HL-60/S4 treated with phorbol 12-myristate 13-acetate at 8.2 ng/mL for 4 days and 3 days (cell line): ENCODE measurements at regions not wholly inside any gene's neighbourhood (a gene's known extent, or its start where the extent isn't known, plus 50 kb on each side); places are given as distances from the start of the nearest gene placed in this dataset.

Source experiments
- in situ Hi-C: fragments of 300-500 bp; cut with MboI; formaldehyde crosslinking; loops from 2 replicates; pipeline ENCODE4 v1.15.0; 2022; ENCODE audit warnings: low sequenced_read_pairs

DNA sequence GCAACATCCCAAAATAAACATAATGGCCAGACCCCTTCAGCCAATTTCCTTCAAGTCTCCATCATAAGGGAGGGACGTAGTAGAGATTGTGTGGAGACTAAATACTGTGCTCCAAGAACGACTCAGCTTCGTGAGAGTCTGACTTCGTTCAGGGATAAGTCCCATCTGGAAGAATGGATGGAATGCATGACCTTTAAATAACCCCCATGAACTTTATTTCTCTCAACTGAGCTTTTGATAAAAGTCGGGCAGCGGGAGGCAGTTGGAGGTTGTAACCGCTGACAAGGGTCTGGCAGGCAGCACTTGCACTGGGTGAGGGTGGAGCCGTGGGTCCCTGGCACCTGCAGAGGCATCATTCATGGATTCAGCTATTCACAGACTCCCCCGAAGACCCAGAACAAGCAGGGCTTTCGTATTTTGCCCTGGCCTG, 115.9 kb downstream of the ZFP36L2 start:
- in situ Hi-C loops: loop anchor here (25.0 kb wide), 1 partner anchor 377 kb away; no protein-coding TSS in a partner anchor

DNA sequence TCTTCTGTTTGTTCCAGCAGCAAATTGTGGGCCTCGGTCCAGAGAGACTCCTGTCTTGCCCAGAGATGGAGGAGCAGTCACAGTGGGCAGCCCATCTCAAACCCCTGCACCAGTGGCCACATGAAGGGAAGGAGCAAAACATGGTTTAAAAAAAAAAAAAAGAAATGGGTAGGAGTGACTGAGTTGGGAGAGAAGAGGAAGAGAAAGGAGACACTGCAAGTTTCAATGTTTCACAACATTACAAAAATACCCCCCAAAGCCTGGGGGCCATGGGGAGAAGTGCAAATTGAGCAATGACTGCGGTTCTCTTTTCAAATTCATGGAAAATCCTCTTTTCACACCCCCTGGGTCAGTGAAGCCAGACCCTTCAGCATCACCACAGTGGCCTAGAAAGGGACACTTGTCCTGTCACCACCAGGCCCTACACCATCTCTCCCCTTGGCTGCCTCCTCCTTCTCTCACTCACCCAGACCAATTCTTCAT, 117.1 kb downstream of the ZFP36L2 start:
- in situ Hi-C loops: loop anchor here (25.0 kb wide), 1 partner anchor 378 kb away; no protein-coding TSS in a partner anchor

DNA sequence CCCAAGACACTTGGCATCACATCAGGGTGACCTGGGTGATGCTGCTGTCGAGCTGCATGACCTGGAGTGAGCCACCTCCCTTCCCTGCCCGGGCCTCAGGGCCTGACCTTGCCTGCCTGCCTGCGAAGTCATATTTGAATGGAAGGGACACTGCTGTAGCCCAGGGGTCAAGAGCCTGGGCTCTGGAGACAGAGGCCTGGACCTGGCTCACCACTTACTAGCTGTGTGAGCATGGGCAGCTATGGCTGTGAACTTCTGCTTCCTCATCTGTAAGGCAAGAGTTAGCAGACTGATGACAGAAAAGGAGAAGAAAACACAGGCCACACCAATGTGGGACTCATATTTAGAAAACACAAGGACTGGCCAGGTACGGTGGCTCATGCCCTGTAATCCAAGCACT, 118.7 kb downstream of the ZFP36L2 start:
- in situ Hi-C loops: loop anchor here (25.0 kb wide), 1 partner anchor 380 kb away; no protein-coding TSS in a partner anchor

DNA sequence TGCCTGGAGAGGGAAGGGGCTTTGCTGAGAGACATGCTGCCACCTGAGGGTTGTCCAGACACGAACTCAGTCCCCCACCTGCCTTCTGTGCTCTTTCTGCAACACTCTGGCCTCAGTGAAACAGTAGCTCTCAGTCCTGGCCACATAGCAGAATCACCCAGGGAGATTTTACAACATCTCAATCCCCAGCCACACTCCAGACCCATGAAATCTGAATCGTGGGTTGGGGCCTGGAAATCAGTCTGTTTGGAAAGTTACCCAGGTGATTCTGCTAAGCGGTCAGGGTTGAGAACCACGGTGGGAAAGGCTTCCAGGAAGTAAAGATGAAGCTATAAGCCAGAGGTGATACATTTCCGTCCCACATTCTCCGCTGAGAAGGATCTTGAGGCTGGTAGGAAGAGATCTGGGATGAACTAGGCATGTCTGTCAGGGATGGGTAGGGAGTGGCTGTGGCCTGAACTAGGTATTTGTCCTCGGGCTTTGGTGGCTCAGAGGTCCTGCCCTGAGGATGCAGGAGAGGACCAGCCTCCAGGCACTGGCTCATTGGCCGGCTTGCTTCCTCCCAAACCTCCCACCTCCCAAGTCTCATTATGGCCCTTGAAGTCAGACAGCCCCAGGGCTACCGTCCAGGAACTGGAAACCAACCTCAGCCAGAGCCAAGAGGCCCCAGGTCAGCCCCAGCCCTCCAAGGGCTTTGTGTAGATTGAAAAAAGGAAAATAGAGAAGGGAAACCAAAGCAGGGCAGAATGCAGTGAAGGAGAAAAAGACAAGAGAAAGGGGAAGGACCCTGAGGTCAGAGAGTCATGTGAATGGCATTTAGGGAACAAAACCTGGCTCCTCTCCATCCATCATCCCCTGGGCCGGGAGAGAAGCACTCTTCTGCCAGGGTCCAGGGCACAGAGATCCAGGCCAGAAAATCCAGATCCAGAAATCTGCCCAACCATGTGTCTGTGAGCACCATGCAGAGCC, 119.6 kb downstream of the ZFP36L2 start:
- in situ Hi-C loops: loop anchor here (25.0 kb wide), 1 partner anchor 380 kb away; no protein-coding TSS in a partner anchor

DNA sequence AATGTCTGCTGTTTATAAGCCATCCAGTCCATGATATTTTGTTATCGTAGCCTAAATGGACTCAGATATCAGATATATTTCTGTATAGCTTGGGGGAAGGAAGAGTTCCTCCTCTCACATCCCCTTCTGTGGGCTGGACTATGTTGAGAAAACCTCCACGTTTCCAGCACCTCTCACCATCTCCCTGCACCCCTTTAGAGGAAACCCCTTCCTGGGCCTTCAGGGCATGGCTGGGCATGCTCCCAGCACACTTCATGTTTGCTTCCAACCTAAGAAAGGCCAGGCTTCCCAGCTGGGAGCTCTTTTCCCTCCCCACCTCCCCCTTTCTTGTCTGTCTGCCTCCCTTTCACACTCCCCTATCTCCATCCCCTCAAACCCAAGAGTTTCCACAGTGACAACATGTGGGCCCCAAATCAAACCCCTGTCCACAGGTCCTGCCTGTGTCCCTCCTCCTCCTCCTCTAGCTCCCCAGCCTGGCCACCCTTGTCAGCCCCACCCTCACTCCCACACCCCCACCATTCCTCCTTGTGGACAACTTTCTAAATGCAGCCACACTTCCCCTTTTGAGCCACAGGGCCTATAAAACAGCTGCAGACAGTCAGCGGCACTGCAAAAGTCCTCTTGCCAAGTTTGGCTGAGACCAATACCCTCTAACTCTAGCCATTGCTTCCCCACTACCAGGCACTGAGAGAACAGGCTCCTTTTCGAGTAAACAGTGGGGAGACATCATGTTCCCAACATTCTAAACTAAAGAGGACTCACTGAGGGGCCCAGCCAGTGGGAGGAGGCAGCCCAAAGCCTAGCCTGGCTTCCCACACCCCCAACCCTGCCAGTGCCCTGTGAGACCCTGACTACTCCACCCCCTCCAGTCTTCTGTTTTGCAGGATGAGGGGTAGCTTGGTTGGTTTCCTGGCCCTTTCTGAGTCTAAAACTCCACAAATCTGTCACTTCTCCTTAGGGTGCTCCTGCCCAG, 120.5 kb downstream of the ZFP36L2 start:
- in situ Hi-C loops: loop anchor here (25.0 kb wide), 1 partner anchor 381 kb away; no protein-coding TSS in a partner anchor

DNA sequence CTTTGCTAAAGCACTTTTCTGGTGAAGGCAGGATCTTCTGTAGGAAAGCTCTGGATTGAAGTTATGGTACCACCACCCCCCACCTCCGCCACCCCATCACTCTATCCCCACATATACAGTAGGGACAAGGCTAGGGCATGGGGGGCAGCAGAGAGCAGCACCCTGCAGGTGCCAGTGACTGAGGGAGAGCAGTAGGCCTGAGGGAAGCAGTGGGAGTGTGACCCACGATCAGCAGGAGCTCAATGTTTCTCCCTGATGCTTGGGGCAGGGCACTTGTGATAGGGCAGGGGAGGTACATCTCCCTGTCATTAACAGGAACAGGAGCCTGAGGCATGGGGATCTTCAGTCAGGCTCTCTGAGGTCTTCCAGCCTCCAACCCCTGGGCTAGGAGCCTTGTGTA, 121.6 kb downstream of the ZFP36L2 start:
- in situ Hi-C loops: loop anchor here (25.0 kb wide), 1 partner anchor 383 kb away; no protein-coding TSS in a partner anchor

DNA sequence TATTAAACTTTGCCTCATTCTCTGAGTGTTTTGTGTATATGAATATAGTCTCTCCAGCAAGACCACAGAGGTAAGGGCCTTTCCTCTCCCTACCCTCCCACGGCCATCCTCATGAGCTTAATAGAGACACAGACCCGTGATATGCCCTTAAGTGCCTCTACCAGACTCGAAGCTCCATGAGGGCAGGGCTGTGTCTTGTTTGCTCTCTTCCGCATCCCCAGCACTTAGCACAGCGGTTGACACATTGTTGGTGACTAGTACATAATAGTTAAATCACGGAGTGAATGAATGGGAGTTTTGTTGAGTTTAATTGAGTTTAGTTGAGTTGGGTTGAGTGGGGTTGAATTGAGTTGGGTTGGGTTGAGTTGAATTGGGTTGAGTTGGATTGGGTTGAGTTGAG, 122.3 kb downstream of the ZFP36L2 start:
- in situ Hi-C loops: loop anchor here (25.0 kb wide), 1 partner anchor 383 kb away; no protein-coding TSS in a partner anchor

DNA sequence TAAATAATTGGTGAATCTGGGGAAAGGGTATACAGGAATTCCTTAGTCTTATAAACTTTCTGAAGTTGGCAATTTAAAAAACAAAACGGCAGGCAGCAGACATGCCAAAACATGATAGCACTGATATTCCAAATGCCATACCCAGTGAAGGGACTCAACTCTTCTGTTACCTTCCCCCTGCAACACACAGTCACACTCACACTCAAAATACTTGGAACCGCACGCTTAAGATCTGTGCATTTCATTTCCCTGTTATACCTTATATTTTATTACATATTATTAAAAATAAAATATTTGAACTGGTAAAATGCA, 123.4 kb downstream of the ZFP36L2 start:
- in situ Hi-C loops: loop anchor here (25.0 kb wide), 1 partner anchor 384 kb away; no protein-coding TSS in a partner anchor

DNA sequence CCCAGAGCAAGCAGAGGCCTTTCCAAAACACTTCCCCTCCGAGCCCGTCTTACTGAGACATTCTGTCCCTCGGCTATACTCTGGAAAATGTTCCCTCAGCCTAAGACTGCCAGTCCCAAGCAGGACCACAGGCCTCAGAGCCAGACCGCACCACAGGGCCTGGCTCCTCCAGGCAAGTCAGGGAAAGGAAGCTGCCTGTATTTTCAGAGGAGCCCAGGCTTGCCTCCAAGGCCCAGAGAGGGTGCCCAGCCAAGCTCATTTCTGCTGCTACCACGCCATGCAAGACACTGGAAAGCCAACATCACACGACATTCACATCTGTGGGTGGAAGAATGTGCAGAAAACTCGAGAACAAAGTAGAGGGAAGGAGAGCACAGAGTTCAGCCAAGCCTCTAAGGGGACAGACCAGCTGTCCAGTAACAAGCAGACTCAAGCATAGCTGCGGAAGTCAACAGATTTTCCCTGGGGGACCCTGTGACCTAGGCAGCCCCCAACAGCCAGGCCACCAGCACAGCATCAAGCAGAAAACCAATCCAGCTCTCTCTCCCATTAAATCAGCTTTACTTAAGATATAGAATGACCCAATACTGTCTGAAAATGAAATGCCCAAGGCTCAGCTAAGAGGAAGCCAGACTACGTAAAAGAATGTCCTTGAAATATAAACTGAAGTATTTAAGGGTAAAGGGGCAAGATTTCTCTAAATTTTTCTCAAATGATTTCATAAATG, 123.9 kb downstream of the ZFP36L2 start:
- in situ Hi-C loops: loop anchor here (25.0 kb wide), 1 partner anchor 385 kb away; no protein-coding TSS in a partner anchor

DNA sequence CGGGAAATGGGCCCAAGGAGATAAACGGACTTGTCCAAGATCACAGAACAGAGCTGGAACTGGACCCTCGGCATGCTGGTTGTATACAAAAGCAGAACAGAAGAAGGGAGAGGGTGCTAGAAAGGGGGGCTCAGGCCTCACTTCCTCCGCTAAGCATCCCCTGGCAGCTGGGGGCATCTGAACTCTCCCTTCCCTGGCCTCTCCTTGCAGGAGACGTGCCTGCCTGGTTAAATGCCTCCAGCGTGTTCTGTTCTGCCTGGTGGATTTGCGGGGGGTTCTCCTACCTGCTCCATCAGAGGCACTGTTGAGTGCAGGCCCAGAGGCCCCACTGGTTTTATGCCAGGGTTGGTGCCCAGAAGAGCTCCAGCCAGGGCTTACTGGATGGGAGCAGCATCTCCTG, 124.7 kb downstream of the ZFP36L2 start:
- in situ Hi-C loops: loop anchor here (25.0 kb wide), 1 partner anchor 386 kb away; no protein-coding TSS in a partner anchor

DNA sequence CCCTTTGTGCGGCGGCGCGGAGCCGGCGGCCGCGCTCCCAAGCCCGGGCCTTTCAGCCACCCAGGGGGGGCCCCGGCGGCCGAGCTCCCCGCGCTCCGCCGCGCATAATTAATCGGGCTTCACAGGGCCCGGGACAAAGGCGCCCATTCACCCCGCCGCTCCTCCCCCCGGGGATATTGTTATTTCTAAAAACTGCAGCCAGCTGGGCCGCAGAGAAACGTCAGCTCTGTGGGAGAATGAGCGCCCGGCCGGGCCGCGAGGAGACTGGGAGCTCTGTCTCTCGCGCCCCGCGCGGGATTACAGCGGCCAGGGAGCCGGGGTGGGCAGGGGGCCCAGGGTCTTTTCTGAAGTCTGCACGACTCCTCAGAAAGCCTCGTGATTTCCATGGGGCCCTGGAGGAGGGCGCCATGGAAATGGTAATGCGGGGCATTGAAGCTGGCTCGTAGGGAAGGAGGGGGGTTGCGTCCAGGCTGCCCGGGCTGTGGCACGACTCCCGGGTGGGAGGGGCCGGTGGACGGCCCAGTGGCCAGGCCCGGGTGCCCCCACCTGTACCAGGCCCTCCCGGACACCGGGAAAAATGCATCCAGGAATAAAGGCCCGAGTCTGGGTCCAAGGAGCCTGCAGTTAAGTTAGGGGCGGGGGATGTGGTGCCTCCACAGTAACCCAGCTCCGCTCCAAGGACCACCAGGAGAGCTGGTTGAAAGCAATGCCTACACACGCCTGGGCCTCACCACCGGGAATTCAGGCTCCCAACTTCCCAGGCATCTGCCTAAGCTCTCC, 125.3 kb downstream of the ZFP36L2 start:
- in situ Hi-C loops: loop anchor here (25.0 kb wide), 1 partner anchor 386 kb away; no protein-coding TSS in a partner anchor

DNA sequence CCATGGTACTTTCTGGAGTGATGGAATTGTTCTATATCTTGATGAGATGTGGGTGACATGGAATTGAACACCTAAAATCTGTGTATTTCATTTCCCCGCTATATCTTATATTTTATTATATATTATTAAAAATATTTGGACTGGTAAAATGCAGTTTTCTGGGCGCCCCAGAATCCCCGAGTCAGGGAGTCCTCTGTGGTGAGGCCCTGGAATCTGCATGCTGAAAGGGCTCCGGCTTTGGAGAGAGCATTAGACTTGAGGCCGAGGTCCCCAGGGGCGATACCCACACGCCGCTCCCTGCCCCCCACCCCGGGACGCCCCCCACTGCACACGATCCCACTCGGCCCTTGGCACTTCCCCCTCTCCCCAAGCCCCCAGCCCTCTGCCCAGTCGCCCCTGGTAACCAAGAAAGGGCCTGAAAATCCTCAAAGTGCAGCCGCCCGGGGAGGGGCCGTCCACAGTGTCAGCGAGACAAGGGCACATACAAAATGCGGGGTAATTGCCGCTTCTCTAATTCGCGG, 126.0 kb downstream of the ZFP36L2 start:
- in situ Hi-C loops: loop anchor here (25.0 kb wide), 1 partner anchor 387 kb away; no protein-coding TSS in a partner anchor

DNA sequence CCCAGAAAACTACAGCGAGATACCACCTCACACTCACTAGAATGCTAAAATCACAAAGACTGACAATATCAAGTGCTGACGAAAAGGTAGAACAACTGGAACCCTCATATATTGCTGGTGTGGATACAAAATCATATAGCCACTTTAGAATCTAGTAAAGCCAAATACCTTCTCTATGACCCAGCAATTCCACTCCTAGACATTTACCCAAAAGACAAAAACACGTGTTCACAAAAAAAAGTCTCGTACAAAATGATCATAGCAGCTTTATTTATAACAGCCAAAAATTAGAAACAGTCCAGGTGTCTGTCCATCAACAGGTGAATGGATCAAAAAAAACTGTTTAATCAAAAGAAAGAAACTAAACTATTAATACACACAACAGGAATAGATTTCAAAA, 126.6 kb downstream of the ZFP36L2 start:
- in situ Hi-C loops: loop anchor here (25.0 kb wide), 1 partner anchor 388 kb away; no protein-coding TSS in a partner anchor

DNA sequence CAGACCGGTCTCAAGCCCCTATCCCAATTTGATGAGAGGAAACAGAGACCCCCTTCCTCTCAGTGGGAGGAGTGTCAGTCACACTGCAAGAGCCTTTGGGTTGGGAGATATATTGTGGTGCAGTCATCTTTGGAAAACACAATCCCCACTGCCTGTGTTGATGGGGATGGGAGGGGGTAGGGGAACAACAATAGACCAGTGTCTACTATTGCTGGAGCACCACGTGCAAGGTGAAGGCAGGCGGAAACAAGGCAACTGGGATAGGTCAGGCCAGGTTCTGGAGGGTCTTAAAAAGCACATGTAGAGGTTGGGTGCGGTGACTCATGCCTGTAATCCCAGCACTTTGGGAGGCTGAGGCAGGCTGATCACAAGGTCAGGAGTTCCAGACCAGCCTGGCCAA, 127.9 kb downstream of the ZFP36L2 start:
- in situ Hi-C loops: no loop called here

DNA sequence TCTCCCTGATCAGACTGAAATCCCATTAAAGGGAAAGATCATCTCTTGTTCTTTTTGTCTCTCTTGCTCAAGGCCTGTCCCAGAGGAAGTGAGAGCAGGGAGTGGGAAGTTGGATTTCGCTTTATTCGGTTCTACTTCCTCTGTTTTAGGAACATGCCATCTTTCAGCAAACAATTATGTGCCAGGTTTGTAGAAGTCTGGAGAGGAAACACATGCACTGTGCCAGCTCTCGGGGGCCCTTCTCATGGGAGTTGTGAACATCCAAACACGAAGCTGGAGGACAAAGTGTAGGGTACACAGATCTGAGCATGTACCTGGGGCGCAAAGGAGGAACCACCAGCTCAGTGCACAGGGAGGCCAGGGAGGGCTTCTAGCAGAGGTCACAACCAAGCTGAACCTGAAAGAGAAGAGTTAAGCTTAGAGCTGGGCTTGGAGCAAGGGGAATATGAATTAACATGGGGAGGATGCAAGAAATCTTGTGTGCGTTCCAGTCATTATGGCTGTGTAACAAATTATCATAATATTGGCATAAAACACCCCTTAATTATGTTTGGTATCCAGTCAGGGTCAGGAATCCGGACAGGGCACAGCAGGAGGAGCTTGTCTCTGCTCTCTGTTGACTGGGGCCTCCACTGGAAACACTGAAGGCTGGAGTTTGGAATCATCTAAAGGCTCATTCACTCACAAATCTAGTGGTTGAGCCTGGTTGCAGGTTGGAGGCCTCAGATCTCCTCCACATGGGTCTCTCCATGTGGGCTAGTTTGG, 128.6 kb downstream of the ZFP36L2 start:
- in situ Hi-C loops: no loop called here

DNA sequence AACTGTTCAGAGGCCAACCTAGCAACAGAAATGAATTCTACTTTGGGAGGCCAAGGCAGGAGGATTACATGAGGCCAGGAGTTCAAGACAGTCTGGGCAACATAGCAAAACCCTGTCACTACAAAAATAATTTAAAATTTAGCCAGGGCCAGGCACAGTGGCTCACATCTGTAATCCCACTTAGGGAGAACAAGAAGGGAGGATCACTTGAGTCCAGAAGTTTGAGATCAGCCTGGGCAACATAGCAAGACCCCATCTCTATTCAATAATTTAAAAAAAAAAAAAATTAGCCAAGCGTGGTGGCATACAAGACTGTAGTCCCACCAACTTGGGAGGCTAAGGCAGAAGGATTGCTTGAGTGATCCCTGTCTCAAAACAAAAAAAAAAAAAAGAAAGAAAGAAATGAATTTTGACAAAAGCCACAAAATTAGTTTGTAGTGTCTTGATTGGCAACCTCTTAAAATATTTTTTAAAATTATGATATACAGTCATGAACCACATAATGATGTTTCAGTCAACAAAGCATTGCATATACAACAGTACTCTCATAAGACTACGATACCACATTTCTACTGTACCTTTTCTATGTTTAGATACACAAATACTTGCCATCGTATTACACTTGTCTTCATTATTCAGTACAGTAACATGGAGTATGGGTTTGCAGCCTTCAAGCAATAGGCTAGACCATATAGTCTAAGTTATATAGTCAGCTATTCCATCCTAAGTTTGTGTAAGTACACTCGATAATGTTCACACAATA, 130.7 kb downstream of the ZFP36L2 start:
- in situ Hi-C loops: no loop called here

DNA sequence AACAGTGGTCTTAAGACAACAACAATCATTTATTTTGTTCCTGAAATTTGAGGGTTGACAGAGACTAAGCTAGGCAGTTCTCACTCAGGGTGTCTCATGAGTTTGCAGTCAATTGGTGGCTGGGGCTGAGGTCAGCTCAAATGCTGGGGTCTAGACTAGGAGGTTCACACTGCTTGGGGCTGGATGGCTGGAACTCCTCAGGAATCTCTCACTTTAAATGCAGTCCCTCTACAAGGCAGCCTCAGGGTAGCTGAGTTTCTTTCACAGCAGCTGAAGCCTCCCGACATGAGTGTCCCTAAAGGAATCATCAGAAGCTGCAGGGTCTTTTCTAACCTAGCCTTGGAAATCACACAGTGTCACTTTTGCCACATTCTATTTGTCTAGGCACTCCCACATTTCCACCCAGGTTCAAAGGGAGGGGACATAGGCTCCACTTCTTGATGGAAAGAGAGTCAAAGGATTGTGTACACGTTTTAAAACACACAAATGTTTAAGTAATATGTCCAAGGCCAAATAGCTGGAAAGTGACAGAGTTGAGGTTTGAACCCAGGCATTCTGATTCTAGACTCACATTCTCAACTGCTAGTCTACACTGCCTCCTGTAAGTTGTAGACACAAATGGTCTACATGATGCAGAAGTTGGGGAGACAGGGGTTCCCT, 133.8 kb downstream of the ZFP36L2 start:
- in situ Hi-C loops: no loop called here
